ENCODE measurements at regions not wholly inside any gene's neighbourhood (a gene's known extent, or its start where the extent isn't known, plus 50 kb on each side); places are given as distances from the start of the nearest gene placed in this dataset.
A peak's percentile ranks its signal among the peaks of the same experiment; 100 is the strongest.

GRCh38 chr5:68480335-68480940 is 264.9 kb downstream of the PIK3R1 start:
- no peak for DNase-seq (ENCODE audit: low read depth)
- TF ChIP-seq MAX (IDR thresholded peaks at IDR 0.05; ENCODE audit: low read depth, low read length) = no peak
- no peak for TF ChIP-seq MYC (IDR thresholded peaks at IDR 0.05; ENCODE audit: low read depth, low read length)
- no peak for TF ChIP-seq POLR2A (IDR thresholded peaks at IDR 0.05; ENCODE audit: extremely low read depth, insufficient read length)
- no peak overlapping the region for H3K4me3 ChIP-seq (ENCODE audit: low read depth, low read length)

- H3K4me3 ChIP-seq (ENCODE audit: low read depth, low read length) = no peak overlapping the region
- DNase-seq (ENCODE audit: low read depth) = peak; percentile 63
- no peak for TF ChIP-seq MAX (IDR thresholded peaks at IDR 0.05; ENCODE audit: low read depth, low read length)
- no peak for TF ChIP-seq MYC (IDR thresholded peaks at IDR 0.05; ENCODE audit: low read depth, low read length)
- no peak for TF ChIP-seq CTCF (IDR thresholded peaks at IDR 0.05; ENCODE audit: low read depth, low read length)
- no peak for TF ChIP-seq POLR2A (IDR thresholded peaks at IDR 0.05; ENCODE audit: extremely low read depth, insufficient read length)
These were observed 266.6 kb downstream of the PIK3R1 start for GRCh38 chr5:68482199-68482598.

GRCh38 chr5:68484307-68485068 is 268.9 kb downstream of the PIK3R1 start:
- no peak overlapping the region for H3K4me3 ChIP-seq (ENCODE audit: low read depth, low read length)
- peak; percentile 4 for DNase-seq (ENCODE audit: low read depth)
- TF ChIP-seq MAX (IDR thresholded peaks at IDR 0.05; ENCODE audit: low read depth, low read length) (no peak), POLR2A (IDR thresholded peaks at IDR 0.05; ENCODE audit: extremely low read depth, insufficient read length) (no peak), MYC (IDR thresholded peaks at IDR 0.05; ENCODE audit: low read depth, low read length) (no peak), CTCF (IDR thresholded peaks at IDR 0.05; ENCODE audit: low read depth, low read length) (no peak)

- DNase-seq (ENCODE audit: low read depth) = no peak
- no peak for TF ChIP-seq CTCF (IDR thresholded peaks at IDR 0.05; ENCODE audit: low read depth, low read length)
- no peak for TF ChIP-seq POLR2A (IDR thresholded peaks at IDR 0.05; ENCODE audit: extremely low read depth, insufficient read length)
- TF ChIP-seq MYC (IDR thresholded peaks at IDR 0.05; ENCODE audit: low read depth, low read length) = no peak
- TF ChIP-seq MAX (IDR thresholded peaks at IDR 0.05; ENCODE audit: low read depth, low read length) = no peak
- no peak overlapping the region for H3K4me3 ChIP-seq (ENCODE audit: low read depth, low read length)
These were observed 274.0 kb downstream of the PIK3R1 start for GRCh38 chr5:68489556-68489955.

GRCh38 chr5:68490406-68490805 is 274.9 kb downstream of the PIK3R1 start:
- DNase-seq (ENCODE audit: low read depth) = no peak
- TF ChIP-seq CTCF (IDR thresholded peaks at IDR 0.05; ENCODE audit: low read depth, low read length) = no peak
- H3K4me3 ChIP-seq (ENCODE audit: low read depth, low read length) = no peak overlapping the region

GRCh38 chr5:68494771-68495170 is 279.2 kb downstream of the PIK3R1 start:
- no peak for DNase-seq (ENCODE audit: low read depth)
- TF ChIP-seq CTCF (IDR thresholded peaks at IDR 0.05; ENCODE audit: low read depth, low read length) = no peak
- no peak for TF ChIP-seq POLR2A (IDR thresholded peaks at IDR 0.05; ENCODE audit: extremely low read depth, insufficient read length)
- TF ChIP-seq MYC (IDR thresholded peaks at IDR 0.05; ENCODE audit: low read depth, low read length) = no peak
- TF ChIP-seq MAX (IDR thresholded peaks at IDR 0.05; ENCODE audit: low read depth, low read length) = no peak
- no peak overlapping the region for H3K4me3 ChIP-seq (ENCODE audit: low read depth, low read length)
